ENCODE measurements at regions not wholly inside any gene's neighbourhood (a gene's known extent, or its start where the extent isn't known, plus 50 kb on each side); places are given as distances from the start of the nearest gene placed in this dataset.

GRCh38 chr20:24763386-24764026 lies 185.6 kb upstream of the CST7 start:
- TF ChIP-seq, protein P1, sequence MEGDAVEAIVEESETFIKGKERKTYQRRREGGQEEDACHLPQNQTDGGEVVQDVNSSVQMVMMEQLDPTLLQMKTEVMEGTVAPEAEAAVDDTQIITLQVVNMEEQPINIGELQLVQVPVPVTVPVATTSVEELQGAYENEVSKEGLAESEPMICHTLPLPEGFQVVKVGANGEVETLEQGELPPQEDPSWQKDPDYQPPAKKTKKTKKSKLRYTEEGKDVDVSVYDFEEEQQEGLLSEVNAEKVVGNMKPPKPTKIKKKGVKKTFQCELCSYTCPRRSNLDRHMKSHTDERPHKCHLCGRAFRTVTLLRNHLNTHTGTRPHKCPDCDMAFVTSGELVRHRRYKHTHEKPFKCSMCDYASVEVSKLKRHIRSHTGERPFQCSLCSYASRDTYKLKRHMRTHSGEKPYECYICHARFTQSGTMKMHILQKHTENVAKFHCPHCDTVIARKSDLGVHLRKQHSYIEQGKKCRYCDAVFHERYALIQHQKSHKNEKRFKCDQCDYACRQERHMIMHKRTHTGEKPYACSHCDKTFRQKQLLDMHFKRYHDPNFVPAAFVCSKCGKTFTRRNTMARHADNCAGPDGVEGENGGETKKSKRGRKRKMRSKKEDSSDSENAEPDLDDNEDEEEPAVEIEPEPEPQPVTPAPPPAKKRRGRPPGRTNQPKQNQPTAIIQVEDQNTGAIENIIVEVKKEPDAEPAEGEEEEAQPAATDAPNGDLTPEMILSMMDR (IDR thresholded peaks at IDR 0.05 in 2 of 3, conservative IDR thresholded peaks at IDR 0.05 in 1 of 3; ENCODE audit: insufficient read depth in 2 of 3, low read depth in 1 of 3, low read length in 3 of 3), result no peak
- no peak for TF ChIP-seq NBN (IDR thresholded peaks at IDR 0.05; ENCODE audit: low read depth)
- no peak for TF ChIP-seq KDM1A (IDR thresholded peaks at IDR 0.05)
- TF ChIP-seq, protein P2, sequence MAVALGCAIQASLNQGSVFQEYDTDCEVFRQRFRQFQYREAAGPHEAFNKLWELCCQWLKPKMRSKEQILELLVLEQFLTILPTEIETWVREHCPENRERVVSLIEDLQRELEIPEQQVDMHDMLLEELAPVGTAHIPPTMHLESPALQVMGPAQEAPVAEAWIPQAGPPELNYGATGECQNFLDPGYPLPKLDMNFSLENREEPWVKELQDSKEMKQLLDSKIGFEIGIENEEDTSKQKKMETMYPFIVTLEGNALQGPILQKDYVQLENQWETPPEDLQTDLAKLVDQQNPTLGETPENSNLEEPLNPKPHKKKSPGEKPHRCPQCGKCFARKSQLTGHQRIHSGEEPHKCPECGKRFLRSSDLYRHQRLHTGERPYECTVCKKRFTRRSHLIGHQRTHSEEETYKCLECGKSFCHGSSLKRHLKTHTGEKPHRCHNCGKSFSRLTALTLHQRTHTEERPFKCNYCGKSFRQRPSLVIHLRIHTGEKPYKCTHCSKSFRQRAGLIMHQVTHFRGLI (CRISPR knock-in tag; IDR thresholded peaks at IDR 0.05), result no peak
- no peak for TF ChIP-seq ZBTB17 (CRISPR knock-in tag; IDR thresholded peaks at IDR 0.05)
- no peak for TF ChIP-seq FOXM1 (IDR thresholded peaks at IDR 0.05; ENCODE audit: low read depth)
- no peak for TF ChIP-seq FOXM1 (CRISPR knock-in tag; IDR thresholded peaks at IDR 0.05; ENCODE audit: low read depth)
- no peak for TF ChIP-seq KAT8 (IDR thresholded peaks at IDR 0.05; ENCODE audit: low read depth)
- TF ChIP-seq TAL1 (IDR thresholded peaks at IDR 0.05), result no peak
- no peak for TF ChIP-seq ZNF134 (CRISPR knock-in tag; conservative IDR thresholded peaks at IDR 0.05)
- TF ChIP-seq, protein P3, sequence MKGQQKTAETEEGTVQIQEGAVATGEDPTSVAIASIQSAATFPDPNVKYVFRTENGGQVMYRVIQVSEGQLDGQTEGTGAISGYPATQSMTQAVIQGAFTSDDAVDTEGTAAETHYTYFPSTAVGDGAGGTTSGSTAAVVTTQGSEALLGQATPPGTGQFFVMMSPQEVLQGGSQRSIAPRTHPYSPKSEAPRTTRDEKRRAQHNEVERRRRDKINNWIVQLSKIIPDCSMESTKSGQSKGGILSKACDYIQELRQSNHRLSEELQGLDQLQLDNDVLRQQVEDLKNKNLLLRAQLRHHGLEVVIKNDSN (CRISPR knock-in tag; IDR thresholded peaks at IDR 0.05), result no peak
- TF ChIP-seq ZNF57 (CRISPR knock-in tag; IDR thresholded peaks at IDR 0.05), result no peak
- TF ChIP-seq ZFX (CRISPR knock-in tag; IDR thresholded peaks at IDR 0.05), result no peak
- TF ChIP-seq, protein P4, sequence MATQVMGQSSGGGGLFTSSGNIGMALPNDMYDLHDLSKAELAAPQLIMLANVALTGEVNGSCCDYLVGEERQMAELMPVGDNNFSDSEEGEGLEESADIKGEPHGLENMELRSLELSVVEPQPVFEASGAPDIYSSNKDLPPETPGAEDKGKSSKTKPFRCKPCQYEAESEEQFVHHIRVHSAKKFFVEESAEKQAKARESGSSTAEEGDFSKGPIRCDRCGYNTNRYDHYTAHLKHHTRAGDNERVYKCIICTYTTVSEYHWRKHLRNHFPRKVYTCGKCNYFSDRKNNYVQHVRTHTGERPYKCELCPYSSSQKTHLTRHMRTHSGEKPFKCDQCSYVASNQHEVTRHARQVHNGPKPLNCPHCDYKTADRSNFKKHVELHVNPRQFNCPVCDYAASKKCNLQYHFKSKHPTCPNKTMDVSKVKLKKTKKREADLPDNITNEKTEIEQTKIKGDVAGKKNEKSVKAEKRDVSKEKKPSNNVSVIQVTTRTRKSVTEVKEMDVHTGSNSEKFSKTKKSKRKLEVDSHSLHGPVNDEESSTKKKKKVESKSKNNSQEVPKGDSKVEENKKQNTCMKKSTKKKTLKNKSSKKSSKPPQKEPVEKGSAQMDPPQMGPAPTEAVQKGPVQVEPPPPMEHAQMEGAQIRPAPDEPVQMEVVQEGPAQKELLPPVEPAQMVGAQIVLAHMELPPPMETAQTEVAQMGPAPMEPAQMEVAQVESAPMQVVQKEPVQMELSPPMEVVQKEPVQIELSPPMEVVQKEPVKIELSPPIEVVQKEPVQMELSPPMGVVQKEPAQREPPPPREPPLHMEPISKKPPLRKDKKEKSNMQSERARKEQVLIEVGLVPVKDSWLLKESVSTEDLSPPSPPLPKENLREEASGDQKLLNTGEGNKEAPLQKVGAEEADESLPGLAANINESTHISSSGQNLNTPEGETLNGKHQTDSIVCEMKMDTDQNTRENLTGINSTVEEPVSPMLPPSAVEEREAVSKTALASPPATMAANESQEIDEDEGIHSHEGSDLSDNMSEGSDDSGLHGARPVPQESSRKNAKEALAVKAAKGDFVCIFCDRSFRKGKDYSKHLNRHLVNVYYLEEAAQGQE (IDR thresholded peaks at IDR 0.05; ENCODE audit: borderline replicate concordance), result no peak
- TF ChIP-seq, protein P4 (CRISPR knock-in tag; IDR thresholded peaks at IDR 0.05; ENCODE audit: low read depth), result no peak
- TF ChIP-seq ZNF174 (CRISPR knock-in tag; IDR thresholded peaks at IDR 0.05), result no peak
